Uterus (tissue), 3 donors: ENCODE measurements at regions not wholly inside any gene's neighbourhood (a gene's known extent, or its start where the extent isn't known, plus 50 kb on each side); places are given as distances from the start of the nearest gene placed in this dataset.

ENCODE experiments used
- DNase-seq, 2 donors: peaks; one replicate each; pipeline ENCODE4 v3.0.0-alpha.2; 2019 to 2020
- H3K27ac ChIP-seq, 2 donors: fragments of 200-600 bp; sonication (generic); 1 replicate in 1 of 2; 2 replicates in 1 of 2; pipeline ENCODE4 v1.5.1; 2016 to 2018
- H3K27me3 ChIP-seq, 2 donors: fragments of 200-600 bp; sonication (generic); one replicate each; pipeline ENCODE4 v1.5.1; 2018 to 2019; ENCODE audit warnings: control low read depth in 1 of 2
- H3K36me3 ChIP-seq, 2 donors: fragments of 200-600 bp; sonication (generic); one replicate each; pipeline ENCODE4 v1.5.1; 2019; ENCODE audit warnings: control low read depth in 1 of 2
- H3K4me1 ChIP-seq, 2 donors: fragments of 200-600 bp; sonication (generic); one replicate each; pipeline ENCODE4 v1.5.1; 2018 to 2019; ENCODE audit warnings: control low read depth in 1 of 2
- H3K4me3 ChIP-seq, 2 donors: fragments of 200-600 bp; sonication (generic); 1 replicate in 1 of 2; 2 replicates in 1 of 2; pipeline ENCODE4 v1.5.1; 2018 to 2019; ENCODE audit warnings: mild to moderate bottlenecking in 1 of 2
- H3K9me3 ChIP-seq, 2 donors: fragments of 200-600 bp; sonication (generic); one replicate each; pipeline ENCODE4 v1.5.1; 2019; ENCODE audit warnings: control low read depth in 1 of 2
- POLR2A ChIP-seq, 2 donors: fragments of 450-650 bp; IDR thresholded peaks; one replicate each; pipeline ENCODE4 v1.6.1; 2016; ENCODE audit warnings: antibody characterized with exemption in 2 of 2, mild to moderate bottlenecking in 1 of 2, moderate library complexity in 1 of 2
- intact Hi-C: fragments of 100-400 bp; cut with DNase I; formaldehyde crosslinking; loops from one replicate; pipeline ENCODE4 v1.15.1; 2023; ENCODE audit warnings: low total_unique reads
- TF ChIP-seq, protein P1 (sequence below), 4 experiments: fragments of 200-600 bp in 2 of 4; fragments of 450-650 bp in 2 of 4; sonication (generic) in 2 of 4; IDR thresholded peaks; one replicate each; pipeline ENCODE4 v1.5.1; 2016 to 2019; ENCODE audit warnings: antibody characterized with exemption in 4 of 4, mild to moderate bottlenecking in 2 of 4, moderate library complexity in 1 of 4
- donor health status: DM: yes; HTN: yes; CAD: no.

DNA sequence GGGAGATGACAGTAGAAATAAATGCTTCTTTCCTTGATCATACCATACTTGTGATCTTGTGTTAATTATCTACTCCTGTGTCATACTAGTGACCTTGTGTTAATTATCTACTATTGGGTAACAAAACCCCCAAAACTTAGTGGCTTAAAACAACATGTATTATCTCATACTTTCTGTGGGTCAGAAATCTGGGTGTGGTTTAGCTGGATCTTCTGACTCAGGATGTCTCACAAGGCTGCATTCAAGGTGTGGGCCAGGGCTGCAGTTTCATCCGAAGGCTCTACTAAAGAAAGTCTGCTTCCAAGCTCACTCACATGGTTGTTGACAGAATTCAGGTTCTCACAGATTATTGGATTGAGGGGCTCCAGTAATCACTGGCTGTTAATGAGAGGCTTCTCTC is 70.3 kb upstream of the NDP start:
- intact Hi-C loops: no loop called here
- Histone ChIP-seq H3K4me3 (no peak overlapping the region), H3K9me3 (no peaks in the 10 kb centered on the region), H3K27ac (peak overlapping the region in 1 of 2 donors; percentile 33), H3K4me1 (no peaks in the 10 kb centered on the region), H3K27me3 (no peaks in the 10 kb centered on the region), H3K36me3 (no peaks in the 10 kb centered on the region)
- no peak for DNase-seq
- TF ChIP-seq, protein P1, sequence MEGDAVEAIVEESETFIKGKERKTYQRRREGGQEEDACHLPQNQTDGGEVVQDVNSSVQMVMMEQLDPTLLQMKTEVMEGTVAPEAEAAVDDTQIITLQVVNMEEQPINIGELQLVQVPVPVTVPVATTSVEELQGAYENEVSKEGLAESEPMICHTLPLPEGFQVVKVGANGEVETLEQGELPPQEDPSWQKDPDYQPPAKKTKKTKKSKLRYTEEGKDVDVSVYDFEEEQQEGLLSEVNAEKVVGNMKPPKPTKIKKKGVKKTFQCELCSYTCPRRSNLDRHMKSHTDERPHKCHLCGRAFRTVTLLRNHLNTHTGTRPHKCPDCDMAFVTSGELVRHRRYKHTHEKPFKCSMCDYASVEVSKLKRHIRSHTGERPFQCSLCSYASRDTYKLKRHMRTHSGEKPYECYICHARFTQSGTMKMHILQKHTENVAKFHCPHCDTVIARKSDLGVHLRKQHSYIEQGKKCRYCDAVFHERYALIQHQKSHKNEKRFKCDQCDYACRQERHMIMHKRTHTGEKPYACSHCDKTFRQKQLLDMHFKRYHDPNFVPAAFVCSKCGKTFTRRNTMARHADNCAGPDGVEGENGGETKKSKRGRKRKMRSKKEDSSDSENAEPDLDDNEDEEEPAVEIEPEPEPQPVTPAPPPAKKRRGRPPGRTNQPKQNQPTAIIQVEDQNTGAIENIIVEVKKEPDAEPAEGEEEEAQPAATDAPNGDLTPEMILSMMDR (IDR thresholded peaks at IDR 0.05): no peak
- TF ChIP-seq POLR2A (IDR thresholded peaks at IDR 0.05): no peak

DNA sequence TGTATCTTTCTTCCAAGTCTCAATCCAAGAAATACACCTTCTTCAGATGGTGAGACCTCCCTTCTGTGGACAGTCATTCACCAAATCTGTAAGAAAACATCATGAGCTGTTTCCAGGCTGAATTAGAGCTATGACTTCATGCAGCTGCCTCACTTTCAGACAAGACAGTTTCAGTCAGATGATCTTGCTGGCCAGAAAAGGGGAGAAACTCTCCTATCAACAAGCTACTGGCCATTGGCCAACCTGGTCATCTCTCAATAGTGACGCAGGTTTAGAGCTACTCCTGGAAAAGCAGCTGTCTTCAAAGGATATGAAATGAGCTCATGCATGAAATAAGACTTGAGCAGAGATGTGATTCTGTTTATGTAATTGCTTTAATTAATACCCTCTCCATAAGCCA is 69.6 kb upstream of the NDP start:
- no peak for TF ChIP-seq POLR2A (IDR thresholded peaks at IDR 0.05)
- TF ChIP-seq, protein P1 (IDR thresholded peaks at IDR 0.05): no peak
- peak; percentile 40 to 82 for DNase-seq
- intact Hi-C loops: no loop called here

DNA sequence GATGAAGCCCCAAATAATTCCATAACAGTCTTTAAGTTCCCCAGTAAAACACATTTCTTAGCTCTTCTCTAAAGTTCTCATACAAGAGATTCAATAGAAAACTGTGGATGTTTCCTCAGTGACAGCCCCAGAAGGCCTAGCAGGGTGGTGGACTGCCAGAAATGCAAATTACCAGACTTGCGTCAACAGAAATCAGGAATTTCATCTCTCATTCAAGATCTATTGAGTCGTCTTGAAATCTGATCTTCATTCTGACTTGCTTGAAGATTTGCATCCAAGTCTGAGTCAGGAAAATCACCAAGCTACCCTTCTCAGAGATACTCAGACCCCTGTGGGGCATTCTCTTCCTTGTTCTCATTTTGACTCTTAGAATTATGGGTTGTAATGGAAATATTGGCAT is 68.9 kb upstream of the NDP start:
- Histone ChIP-seq H3K9me3 (no peaks in the 10 kb centered on the region), H3K4me3 (no peak overlapping the region), H3K27ac (peak overlapping the region in 1 of 2 donors; percentile 9), H3K27me3 (no peaks in the 10 kb centered on the region), H3K36me3 (no peaks in the 10 kb centered on the region), H3K4me1 (no peaks in the 10 kb centered on the region)
- DNase-seq: no peak
- no peak for TF ChIP-seq POLR2A (IDR thresholded peaks at IDR 0.05)
- TF ChIP-seq, protein P1 (IDR thresholded peaks at IDR 0.05): no peak
- intact Hi-C loops: no loop called here

More for the DNA sequence above, 69.6 kb upstream of the NDP start:
- Histone ChIP-seq H3K9me3 (no peaks in the 10 kb centered on the region), H3K27ac (peak overlapping the region in 1 of 2 donors; percentile 9), H3K36me3 (no peaks in the 10 kb centered on the region), H3K27me3 (no peaks in the 10 kb centered on the region), H3K4me1 (no peaks in the 10 kb centered on the region), H3K4me3 (no peak overlapping the region)

DNA sequence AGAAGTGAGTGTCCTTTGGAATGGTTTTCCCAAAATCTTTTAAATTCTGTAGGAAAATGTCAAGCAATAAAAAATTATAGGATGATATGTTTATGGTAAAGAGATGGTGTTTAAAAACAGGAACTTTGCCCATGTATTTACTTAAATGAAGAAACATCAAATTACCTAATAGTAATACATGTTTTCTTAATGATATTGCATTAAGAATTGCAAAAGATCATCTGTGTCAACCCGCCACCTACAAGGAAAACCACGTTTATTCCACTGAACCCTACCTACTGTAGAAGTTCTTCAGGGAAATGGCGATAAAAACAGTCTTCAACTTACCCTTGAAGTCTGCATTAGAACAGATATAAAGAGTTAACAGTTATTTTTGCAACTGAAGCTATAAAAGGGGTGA is 67.2 kb upstream of the NDP start:
- no peak overlapping the region for H3K27ac ChIP-seq
- H3K4me1 ChIP-seq: no peaks in the 10 kb centered on the region
- no peak for TF ChIP-seq POLR2A (IDR thresholded peaks at IDR 0.05)
- TF ChIP-seq, protein P1 (IDR thresholded peaks at IDR 0.05): no peak
- no peak overlapping the region for H3K4me3 ChIP-seq
- DNase-seq: no peak
- no peaks in the 10 kb centered on the region for H3K36me3 ChIP-seq
- H3K9me3 ChIP-seq: no peaks in the 10 kb centered on the region
- intact Hi-C loops: no loop called here
- no peaks in the 10 kb centered on the region for H3K27me3 ChIP-seq

DNA sequence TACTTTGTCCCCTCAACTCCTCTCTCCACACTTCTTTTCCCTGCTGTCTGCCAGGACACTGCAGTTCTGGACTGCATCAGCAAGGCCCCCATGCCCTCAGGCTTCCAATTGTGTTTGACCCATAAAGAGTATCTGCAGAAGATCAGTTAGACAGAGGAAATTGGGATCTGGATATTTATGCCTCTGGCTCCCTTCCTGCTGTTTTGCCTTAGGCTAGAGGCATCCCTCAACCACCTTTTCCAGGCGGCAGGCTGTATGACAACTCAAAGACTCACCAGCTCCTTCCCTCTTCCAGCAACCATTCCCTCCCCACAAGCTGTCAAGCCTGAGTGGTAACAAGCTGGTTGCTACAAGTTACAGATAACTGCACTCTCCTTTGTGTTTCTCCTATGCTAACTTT is 66.4 kb upstream of the NDP start:
- Histone ChIP-seq H3K4me3 (no peak overlapping the region), H3K36me3 (no peaks in the 10 kb centered on the region), H3K4me1 (no peaks in the 10 kb centered on the region), H3K27ac (no peak overlapping the region), H3K27me3 (no peaks in the 10 kb centered on the region), H3K9me3 (no peaks in the 10 kb centered on the region)
- TF ChIP-seq, protein P1 (IDR thresholded peaks at IDR 0.05): no peak
- TF ChIP-seq POLR2A (IDR thresholded peaks at IDR 0.05): no peak
- peak in 1 of 2 donors; percentile 50 for DNase-seq
- intact Hi-C loops: no loop called here
